ENCODE measurements at regions not wholly inside any gene's neighbourhood (a gene's known extent, or its start where the extent isn't known, plus 50 kb on each side); places are given as distances from the start of the nearest gene placed in this dataset.

- TF ChIP-seq ELF4 (IDR thresholded peaks at IDR 0.05) (no peak), SUZ12 (IDR thresholded peaks at IDR 0.05) (no peak), HDGF (IDR thresholded peaks at IDR 0.05; ENCODE audit: borderline replicate concordance) (no peak), SP1 (IDR thresholded peaks at IDR 0.05) (no peak), FOXM1 (IDR thresholded peaks at IDR 0.05; ENCODE audit: borderline replicate concordance) (no peak), TARDBP (IDR thresholded peaks at IDR 0.05) (no peak), FOXK2 (IDR thresholded peaks at IDR 0.05) (no peak)
Observed at GRCh38 chr6:93523365-93523764, 104.0 kb upstream of the EPHA7 start.
